ENCODE measurements at regions not wholly inside any gene's neighbourhood (a gene's known extent, or its start where the extent isn't known, plus 50 kb on each side); places are given as distances from the start of the nearest gene placed in this dataset.

DNA sequence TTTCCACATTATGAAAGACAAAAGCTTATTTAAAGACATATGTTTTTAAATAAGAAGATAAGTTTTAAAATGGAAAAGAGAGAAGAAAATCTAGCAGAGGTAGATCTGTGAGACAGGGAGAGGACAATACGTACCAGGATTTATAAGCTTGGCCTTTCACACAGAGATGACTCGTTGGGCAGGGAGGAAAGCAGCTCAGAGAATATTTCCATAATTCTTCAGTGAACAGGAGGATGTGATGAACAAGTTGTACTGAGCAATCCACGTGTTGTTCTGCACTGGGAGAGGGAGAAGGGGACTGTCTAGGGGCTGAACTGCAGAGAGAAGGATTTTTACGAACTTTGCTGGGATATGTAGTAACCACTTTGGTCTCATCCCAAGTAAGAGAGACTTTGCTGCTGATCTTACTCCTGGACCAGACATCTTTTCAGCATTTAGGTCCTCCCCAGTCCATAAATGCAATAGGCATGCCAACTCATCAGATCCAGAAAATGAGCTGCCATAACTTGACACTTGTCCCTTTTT lies 162.5 kb upstream of the SETBP1 start:
- Histone ChIP-seq H3K27me3 (ENCODE audit: insufficient read depth, low read length) (no peaks in the 10 kb centered on the region), H2AFZ (ENCODE audit: low read depth, low read length) (no peak overlapping the region), H3K4me3 (ENCODE audit: low read length) (no peak overlapping the region), H3K9me3 (ENCODE audit: low read length) (no peaks in the 10 kb centered on the region), H3K4me1 (ENCODE audit: insufficient read depth, low read length) (peaks cover 23% of the 10 kb centered on the region), H3K36me3 (ENCODE audit: insufficient read depth, low read length) (no peaks in the 10 kb centered on the region)

DNA sequence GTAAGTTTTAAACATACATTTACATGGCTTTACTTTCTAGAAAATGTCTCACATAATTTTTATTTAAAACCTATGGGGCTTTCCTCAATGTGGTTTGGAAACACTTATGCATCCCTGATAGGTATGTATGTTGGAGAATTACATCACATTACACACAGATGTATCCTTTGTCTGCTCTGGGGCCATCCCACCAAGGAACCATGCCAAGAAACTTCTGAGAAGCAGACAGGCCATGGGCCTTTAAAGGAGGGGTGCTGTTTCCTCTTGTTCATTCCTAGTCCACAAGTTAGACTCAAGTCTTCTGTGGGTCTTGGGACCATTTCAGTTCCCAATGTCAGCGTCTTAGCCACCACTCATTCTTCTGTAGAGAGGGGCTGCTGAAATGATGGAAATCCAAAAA lies 162.0 kb upstream of the SETBP1 start:
- Histone ChIP-seq H3K4me3 (ENCODE audit: low read length) (no peak overlapping the region), H3K4me1 (ENCODE audit: insufficient read depth, low read length) (peaks cover 23% of the 10 kb centered on the region), H2AFZ (ENCODE audit: low read depth, low read length) (no peak overlapping the region)

DNA sequence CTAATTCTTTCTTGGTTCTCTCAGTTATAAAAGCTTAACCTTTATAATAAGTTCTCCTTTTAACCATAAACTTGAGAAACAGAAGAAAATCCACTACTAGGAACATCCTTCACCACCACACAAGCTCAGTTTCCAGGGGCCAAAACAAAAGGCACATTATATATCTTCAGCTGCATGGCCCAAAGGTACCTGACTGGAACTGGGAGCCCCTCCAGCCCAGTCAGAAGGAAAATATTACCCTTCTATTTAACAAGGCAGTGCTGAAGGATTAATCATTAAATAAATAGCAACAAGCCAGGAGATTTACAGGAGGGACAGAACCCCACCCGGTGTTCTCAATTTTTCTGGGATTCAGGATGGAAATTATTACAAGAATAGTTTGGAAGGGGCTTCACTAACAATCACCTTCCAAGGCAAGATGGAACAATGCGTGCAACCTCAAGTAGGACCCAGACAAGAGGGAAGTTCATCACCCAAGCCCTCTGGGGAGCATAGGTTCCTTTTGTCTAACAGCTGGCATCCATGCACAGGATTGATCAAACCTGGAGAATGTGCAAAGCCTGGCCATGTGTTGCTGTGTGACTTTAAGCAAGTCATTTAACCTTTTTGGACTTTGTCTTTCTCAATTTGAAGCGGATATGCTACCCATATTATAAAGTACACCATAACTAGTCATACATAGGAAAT lies 159.6 kb upstream of the SETBP1 start:
- Histone ChIP-seq H3K4me1 (ENCODE audit: insufficient read depth, low read length) (peaks cover 16% of the 10 kb centered on the region), H3K9me3 (ENCODE audit: low read length) (no peaks in the 10 kb centered on the region), H3K36me3 (ENCODE audit: insufficient read depth, low read length) (no peaks in the 10 kb centered on the region), H3K27me3 (ENCODE audit: insufficient read depth, low read length) (no peaks in the 10 kb centered on the region), H3K4me3 (ENCODE audit: low read length) (no peak overlapping the region), H2AFZ (ENCODE audit: low read depth, low read length) (no peak overlapping the region)

More for the DNA sequence above, 162.0 kb upstream of the SETBP1 start:
- H3K36me3 ChIP-seq (ENCODE audit: insufficient read depth, low read length): no peaks in the 10 kb centered on the region
- no peaks in the 10 kb centered on the region for H3K9me3 ChIP-seq (ENCODE audit: low read length)
- no peaks in the 10 kb centered on the region for H3K27me3 ChIP-seq (ENCODE audit: insufficient read depth, low read length)

DNA sequence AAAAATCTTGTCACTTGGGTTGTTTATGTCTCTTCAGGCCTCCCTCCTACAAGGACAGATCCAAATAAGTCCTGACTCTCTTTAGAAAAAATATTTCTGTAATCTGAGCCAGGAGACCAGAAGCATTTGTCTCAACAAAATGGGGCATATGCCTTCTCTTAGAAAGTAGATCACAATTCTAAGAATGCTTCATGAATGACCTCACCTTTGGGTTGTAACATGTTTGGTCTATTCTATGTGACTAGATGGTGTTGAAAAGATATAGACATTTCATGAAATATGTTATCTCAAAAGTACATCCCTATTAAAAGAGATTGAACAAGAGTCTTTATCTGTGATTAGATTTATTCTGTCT lies 159.0 kb upstream of the SETBP1 start:
- Histone ChIP-seq H2AFZ (ENCODE audit: low read depth, low read length) (no peak overlapping the region), H3K27me3 (ENCODE audit: insufficient read depth, low read length) (no peaks in the 10 kb centered on the region), H3K4me3 (ENCODE audit: low read length) (no peak overlapping the region), H3K4me1 (ENCODE audit: insufficient read depth, low read length) (peaks cover 11% of the 10 kb centered on the region), H3K9me3 (ENCODE audit: low read length) (no peaks in the 10 kb centered on the region), H3K36me3 (ENCODE audit: insufficient read depth, low read length) (no peaks in the 10 kb centered on the region)

DNA sequence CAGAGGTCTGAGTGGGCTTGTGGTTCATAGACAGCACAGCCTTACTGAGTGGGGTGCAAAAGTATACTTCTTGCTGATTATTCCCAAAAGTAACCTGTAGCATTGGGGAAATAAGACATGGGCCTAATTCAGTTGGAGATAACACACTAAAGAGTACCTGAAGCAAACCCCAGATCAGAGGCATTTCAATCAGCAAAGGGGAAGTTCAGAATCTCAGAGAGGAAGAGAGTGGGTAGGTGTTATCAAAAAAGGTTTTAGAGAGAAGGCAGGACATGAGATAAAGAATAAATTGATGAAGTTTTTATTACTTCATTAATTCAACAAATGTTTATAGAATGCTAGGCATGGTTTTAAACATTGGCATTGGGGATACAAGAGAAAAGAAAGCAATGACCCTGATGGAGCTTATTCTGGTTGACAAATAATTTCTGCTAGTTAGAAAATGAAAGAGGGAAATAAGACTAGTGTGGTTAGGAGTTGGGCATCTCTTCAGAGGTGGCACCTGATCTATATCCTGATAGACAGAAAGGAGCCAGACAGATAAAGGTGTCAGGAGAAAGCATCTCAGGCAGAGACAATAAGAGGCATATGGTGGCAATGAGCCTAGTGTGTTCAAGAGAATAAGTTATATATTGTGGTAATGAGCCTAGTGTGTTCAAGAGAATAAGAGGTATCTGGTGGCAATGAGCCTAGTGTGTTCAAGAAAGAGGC lies 153.8 kb upstream of the SETBP1 start:
- Histone ChIP-seq H3K4me3 (ENCODE audit: low read length) (no peak overlapping the region), H3K27me3 (ENCODE audit: insufficient read depth, low read length) (no peaks in the 10 kb centered on the region), H2AFZ (ENCODE audit: low read depth, low read length) (no peak overlapping the region), H3K4me1 (ENCODE audit: insufficient read depth, low read length) (no peaks in the 10 kb centered on the region), H3K9me3 (ENCODE audit: low read length) (no peaks in the 10 kb centered on the region), H3K36me3 (ENCODE audit: insufficient read depth, low read length) (no peaks in the 10 kb centered on the region)

DNA sequence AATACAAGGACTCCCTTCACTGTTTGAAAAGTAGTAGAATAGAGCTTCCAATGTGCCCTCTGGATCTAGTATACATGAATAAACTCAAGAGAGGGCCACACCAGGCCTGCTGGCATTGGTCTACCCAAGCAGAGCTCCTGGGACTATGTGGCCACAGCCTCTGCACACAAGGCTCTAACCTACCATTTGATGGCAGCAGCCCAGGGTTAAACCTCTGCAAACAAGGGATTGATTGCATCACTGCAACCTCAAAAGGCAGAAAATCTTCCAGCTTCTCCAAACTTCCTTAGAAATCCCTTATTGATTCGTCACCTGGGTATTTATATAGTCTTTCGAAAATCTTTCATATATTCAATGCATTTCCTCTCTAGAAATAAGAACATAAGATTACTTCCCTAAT lies 147.6 kb upstream of the SETBP1 start:
- no peaks in the 10 kb centered on the region for H3K4me1 ChIP-seq (ENCODE audit: insufficient read depth, low read length)
- H3K4me3 ChIP-seq (ENCODE audit: low read length): no peak overlapping the region
- H3K27me3 ChIP-seq (ENCODE audit: insufficient read depth, low read length): no peaks in the 10 kb centered on the region
- no peaks in the 10 kb centered on the region for H3K36me3 ChIP-seq (ENCODE audit: insufficient read depth, low read length)
- no peak overlapping the region for H2AFZ ChIP-seq (ENCODE audit: low read depth, low read length)
- no peaks in the 10 kb centered on the region for H3K9me3 ChIP-seq (ENCODE audit: low read length)

DNA sequence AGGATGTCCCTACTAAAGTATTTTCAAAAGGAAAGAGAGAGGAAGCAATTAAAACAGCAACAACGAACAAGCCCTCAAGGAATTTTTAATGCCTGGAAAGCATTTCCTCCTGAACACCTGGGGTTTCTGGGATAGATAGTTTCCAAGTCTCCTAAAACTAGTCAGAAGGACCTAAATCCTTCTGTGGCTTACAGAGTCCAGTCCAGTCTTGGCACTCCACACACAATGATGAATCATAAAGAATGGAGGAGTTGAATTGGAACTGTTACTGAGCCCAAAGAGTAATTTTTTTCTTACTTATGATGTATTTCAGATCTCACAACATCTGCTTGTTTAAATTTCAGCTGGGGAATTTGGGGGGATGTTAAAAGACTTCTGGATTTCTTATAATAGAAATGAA lies 144.6 kb upstream of the SETBP1 start:
- H3K4me3 ChIP-seq (ENCODE audit: low read length): no peak overlapping the region
- H2AFZ ChIP-seq (ENCODE audit: low read depth, low read length): no peak overlapping the region
- H3K4me1 ChIP-seq (ENCODE audit: insufficient read depth, low read length): no peaks in the 10 kb centered on the region
- no peaks in the 10 kb centered on the region for H3K36me3 ChIP-seq (ENCODE audit: insufficient read depth, low read length)
- H3K27me3 ChIP-seq (ENCODE audit: insufficient read depth, low read length): no peaks in the 10 kb centered on the region
- no peaks in the 10 kb centered on the region for H3K9me3 ChIP-seq (ENCODE audit: low read length)

DNA sequence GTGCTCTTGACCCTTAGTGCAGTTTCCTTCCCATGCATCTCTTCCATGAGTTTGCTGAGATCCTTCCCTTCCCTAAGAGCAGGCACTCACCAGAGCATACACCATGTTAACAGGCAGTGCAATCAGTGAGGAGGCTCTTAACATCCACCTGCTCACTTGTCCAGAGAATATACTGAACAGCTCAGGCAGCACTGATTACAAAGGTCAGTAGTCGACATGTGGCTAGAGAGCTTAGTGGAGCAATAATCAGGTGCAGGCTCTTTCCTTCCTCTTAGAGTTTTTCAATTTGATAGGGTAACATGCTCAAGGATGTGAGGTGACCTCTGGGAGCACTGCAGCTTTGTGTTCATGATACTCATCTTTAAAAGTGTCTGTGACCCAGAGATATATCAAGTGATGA lies 144.1 kb upstream of the SETBP1 start:
- no peaks in the 10 kb centered on the region for H3K27me3 ChIP-seq (ENCODE audit: insufficient read depth, low read length)
- H2AFZ ChIP-seq (ENCODE audit: low read depth, low read length): no peak overlapping the region
- no peak overlapping the region for H3K4me3 ChIP-seq (ENCODE audit: low read length)
- no peaks in the 10 kb centered on the region for H3K36me3 ChIP-seq (ENCODE audit: insufficient read depth, low read length)
- no peaks in the 10 kb centered on the region for H3K4me1 ChIP-seq (ENCODE audit: insufficient read depth, low read length)
- no peaks in the 10 kb centered on the region for H3K9me3 ChIP-seq (ENCODE audit: low read length)

DNA sequence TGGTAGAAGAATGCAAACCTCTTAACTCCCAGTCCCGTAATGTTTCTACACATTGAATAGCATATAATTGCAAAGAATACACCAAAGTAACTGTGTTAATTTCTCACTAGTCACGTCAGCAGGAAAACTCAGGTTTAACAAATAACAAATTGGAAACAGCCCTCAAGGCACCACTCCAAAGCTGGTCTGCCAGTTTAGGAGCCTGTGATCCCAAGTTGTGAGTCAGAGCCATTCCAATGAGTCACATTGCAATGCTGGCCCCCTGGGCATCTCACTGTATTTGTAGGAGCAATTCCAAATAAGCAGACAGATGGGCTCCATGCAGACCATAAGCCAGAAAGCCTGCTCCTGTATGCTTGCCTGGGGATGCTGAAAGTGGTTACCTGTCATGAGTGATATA lies 143.2 kb upstream of the SETBP1 start:
- no peaks in the 10 kb centered on the region for H3K9me3 ChIP-seq (ENCODE audit: low read length)
- H3K27me3 ChIP-seq (ENCODE audit: insufficient read depth, low read length): no peaks in the 10 kb centered on the region
- no peaks in the 10 kb centered on the region for H3K4me1 ChIP-seq (ENCODE audit: insufficient read depth, low read length)
- H2AFZ ChIP-seq (ENCODE audit: low read depth, low read length): no peak overlapping the region
- no peak overlapping the region for H3K4me3 ChIP-seq (ENCODE audit: low read length)
- no peaks in the 10 kb centered on the region for H3K36me3 ChIP-seq (ENCODE audit: insufficient read depth, low read length)

DNA sequence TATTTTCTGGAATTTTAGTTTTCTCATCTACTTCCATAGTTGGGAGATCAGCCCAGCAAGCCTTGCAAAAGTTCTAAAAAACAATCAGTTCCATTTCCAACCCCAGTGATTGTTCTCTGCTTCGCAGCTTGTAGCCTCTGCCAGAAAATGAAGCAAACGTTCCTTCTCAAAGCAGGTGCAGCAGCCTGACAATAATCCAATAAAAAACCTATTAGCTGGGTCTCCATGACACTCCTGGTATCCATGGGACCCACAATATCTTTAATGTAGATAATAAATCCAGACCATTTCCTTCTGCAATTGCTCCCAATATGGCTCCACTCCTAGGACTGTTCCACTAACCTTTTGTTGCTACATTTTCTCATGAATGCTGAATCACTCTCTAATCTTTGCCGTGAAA lies 140.8 kb upstream of the SETBP1 start:
- H2AFZ ChIP-seq (ENCODE audit: low read depth, low read length): no peak overlapping the region
- no peaks in the 10 kb centered on the region for H3K27me3 ChIP-seq (ENCODE audit: insufficient read depth, low read length)
- H3K4me3 ChIP-seq (ENCODE audit: low read length): no peak overlapping the region
- H3K4me1 ChIP-seq (ENCODE audit: insufficient read depth, low read length): no peaks in the 10 kb centered on the region
- H3K9me3 ChIP-seq (ENCODE audit: low read length): no peaks in the 10 kb centered on the region
- no peaks in the 10 kb centered on the region for H3K36me3 ChIP-seq (ENCODE audit: insufficient read depth, low read length)

DNA sequence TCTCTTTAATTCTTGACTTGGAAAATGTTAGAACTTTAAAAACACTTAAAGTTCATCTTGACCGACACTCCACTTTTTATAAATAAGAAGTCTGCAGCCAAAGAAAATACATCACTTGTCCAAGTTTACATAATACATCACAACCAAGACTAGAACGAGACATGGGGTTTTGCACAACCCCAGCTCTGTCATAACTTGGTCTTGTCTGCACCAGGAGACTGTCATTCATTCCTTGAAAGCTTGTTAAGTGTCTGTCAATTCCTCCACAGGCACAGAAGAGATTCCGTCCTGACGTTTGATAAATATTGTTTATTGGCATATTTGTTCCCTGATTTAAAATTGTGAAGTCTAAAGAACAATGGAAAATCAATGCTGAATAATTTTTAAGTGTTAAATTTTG lies 139.5 kb upstream of the SETBP1 start:
- Histone ChIP-seq H3K36me3 (ENCODE audit: insufficient read depth, low read length) (no peaks in the 10 kb centered on the region), H3K4me1 (ENCODE audit: insufficient read depth, low read length) (no peaks in the 10 kb centered on the region), H3K27me3 (ENCODE audit: insufficient read depth, low read length) (no peaks in the 10 kb centered on the region), H3K9me3 (ENCODE audit: low read length) (no peaks in the 10 kb centered on the region), H3K4me3 (ENCODE audit: low read length) (no peak overlapping the region), H2AFZ (ENCODE audit: low read depth, low read length) (no peak overlapping the region)

DNA sequence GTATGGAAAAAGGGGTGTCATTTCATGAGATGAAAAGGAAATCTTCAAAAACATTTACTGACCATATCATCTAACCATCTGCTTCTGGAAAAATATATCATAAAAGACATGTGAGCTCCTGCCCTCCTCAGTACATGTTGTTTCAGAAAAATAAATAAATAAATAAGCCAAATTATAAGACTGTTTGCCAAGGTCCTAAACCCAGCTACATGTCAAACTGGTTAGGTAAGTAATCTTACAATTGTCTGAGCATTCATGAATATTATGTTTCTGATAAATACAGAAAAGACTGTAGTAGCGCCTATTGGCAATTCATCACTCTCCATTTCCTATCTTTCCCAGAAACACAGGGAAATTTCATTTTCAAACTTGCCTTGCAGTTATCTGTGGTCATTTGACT lies 138.9 kb upstream of the SETBP1 start:
- Histone ChIP-seq H3K36me3 (ENCODE audit: insufficient read depth, low read length) (no peaks in the 10 kb centered on the region), H2AFZ (ENCODE audit: low read depth, low read length) (no peak overlapping the region), H3K27me3 (ENCODE audit: insufficient read depth, low read length) (no peaks in the 10 kb centered on the region), H3K4me3 (ENCODE audit: low read length) (no peak overlapping the region), H3K9me3 (ENCODE audit: low read length) (no peaks in the 10 kb centered on the region), H3K4me1 (ENCODE audit: insufficient read depth, low read length) (no peaks in the 10 kb centered on the region)

DNA sequence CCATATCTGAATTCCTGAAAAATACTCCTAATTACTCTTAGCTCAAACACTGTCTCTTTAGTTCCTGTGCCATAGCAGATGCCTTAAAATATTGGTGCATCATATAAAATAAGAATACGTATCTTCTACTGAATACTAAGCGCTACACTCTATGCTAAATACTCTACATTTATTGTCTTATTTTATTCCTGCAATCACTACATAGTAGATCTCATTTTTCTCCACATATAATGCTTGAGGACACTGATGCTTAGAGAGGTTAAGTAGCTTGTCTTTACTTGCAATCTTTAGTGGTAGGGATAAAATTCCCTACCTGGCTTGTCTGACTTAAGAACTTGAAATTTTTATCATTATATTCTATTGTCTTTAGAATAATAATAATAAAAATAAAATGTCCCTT lies 137.3 kb upstream of the SETBP1 start:
- H3K4me1 ChIP-seq (ENCODE audit: insufficient read depth, low read length): no peaks in the 10 kb centered on the region
- H3K9me3 ChIP-seq (ENCODE audit: low read length): no peaks in the 10 kb centered on the region
- no peak overlapping the region for H3K4me3 ChIP-seq (ENCODE audit: low read length)
- H3K36me3 ChIP-seq (ENCODE audit: insufficient read depth, low read length): no peaks in the 10 kb centered on the region
- H3K27me3 ChIP-seq (ENCODE audit: insufficient read depth, low read length): no peaks in the 10 kb centered on the region
- H2AFZ ChIP-seq (ENCODE audit: low read depth, low read length): no peak overlapping the region
